ENCODE measurements at regions not wholly inside any gene's neighbourhood (a gene's known extent, or its start where the extent isn't known, plus 50 kb on each side); places are given as distances from the start of the nearest gene placed in this dataset.

- no peak for TF ChIP-seq POLR2AphosphoS5 (IDR thresholded peaks at IDR 0.05; ENCODE audit: low read depth, low read length)
- no peak for TF ChIP-seq POLR2A (IDR thresholded peaks at IDR 0.05; ENCODE audit: low read depth, low read length)
- TF ChIP-seq SPI1 (IDR thresholded peaks at IDR 0.05; ENCODE audit: low read depth, low read length), result no peak
- no peak for TF ChIP-seq TAF1 (IDR thresholded peaks at IDR 0.05; ENCODE audit: low read depth, low read length)
- no peak for TF ChIP-seq POU2F2 (IDR thresholded peaks at IDR 0.05; ENCODE audit: low read depth, low read length)
Measured at GRCh38 chr2:22020091-22020742, 896.4 kb downstream of the TDRD15 start.
